HG03064 (cell line): ENCODE measurements at regions not wholly inside any gene's neighbourhood (a gene's known extent, or its start where the extent isn't known, plus 50 kb on each side); places are given as distances from the start of the nearest gene placed in this dataset.
"Not testable (repeated sequence)": the region's sequence is repeated elsewhere in the genome, so short reads cannot be mapped to it uniquely, and the experiment has no call there.

Experiments used
- ATAC-seq: cut with Tn5 transposase; IDR thresholded peaks from one replicate; pipeline ENCODE4 v1.9.1; 2021; ENCODE audit warnings: low read depth; ENCODE audit not compliant: unreplicated experiment

DNA sequence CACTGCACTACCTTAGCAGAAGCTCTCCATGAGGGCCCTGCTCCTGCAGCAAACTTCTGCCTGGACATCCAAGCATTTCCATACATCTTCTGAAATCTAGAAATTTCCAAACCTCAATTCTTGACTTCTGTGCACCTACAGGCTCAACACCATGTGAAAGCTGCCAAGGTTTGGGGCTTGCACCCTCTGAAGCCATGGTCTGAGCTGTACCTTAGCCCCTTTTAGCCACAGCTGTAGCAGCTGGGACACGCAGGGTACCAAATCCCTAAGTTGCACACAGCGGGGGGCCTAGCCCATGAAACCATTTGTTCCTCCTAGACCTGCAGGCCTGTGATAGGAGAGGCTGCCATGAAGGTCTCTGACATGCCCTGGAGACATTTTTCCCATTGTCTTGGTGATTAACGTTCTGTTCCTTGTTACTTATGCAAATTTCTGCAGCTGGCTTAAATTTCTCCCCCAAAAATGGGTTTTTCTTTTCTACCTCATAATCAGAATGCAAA lies 102.7 kb downstream of the EN1 start:
- not testable (repeated sequence) for ATAC-seq

DNA sequence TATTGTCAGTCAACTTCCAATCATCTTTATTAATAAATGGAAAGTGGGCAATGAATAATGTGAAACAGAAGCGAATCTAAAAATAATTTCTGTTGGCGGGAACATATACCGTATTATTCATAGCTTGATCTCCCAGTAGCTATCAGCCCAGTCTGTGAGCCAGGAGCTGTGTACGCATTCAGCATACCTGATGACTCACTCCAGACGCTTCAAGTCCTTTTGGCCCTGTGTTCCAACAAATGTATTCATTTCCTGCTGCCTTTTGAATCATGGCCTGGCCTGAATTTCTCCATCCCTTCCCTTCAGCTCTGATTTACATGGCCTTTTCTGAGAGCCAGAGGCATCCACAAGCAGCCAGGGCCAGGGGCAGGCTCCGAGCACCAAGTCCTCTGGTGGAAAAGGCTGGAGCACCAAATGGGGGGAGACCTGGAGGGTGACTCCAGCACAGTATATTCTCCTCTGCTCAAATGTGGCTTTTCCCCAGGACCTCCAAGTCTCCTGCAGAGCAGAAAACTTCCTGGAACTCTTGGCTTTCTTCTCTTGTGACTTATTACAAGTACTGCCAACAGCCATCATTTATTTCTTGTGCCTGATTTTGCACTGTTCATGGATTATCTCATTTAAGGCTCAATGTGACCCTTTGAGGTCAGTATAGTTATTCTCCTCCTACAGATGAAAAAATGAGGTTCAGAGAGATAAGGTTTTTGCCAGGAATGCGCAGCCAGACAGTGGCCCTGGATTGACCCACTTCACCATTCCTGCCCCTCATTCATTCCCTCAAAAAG lies 108.7 kb downstream of the EN1 start:
- no peak for ATAC-seq

DNA sequence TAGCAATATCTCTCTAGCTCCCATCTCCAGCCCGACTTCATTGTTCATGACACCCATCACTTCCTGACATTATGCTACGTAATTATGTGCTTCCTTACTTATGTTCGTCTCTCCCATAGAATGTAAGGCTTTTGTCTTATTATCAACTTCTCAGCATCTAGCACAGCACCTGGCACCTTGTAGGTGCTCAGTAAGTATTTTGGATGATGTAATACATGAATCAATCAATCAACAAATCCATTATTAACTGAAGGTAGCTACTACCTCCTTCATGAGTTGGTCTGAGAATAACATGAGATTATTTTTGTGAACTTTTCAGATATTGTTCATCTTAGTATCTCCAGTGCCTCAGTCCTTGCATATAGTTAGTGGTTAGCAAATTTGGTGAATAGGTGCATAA lies 109.3 kb downstream of the EN1 start:
- ATAC-seq: no peak

- no peak for ATAC-seq
These were observed 109.8 kb downstream of the EN1 start for GRCh38 chr2:118737684-118738083.

DNA sequence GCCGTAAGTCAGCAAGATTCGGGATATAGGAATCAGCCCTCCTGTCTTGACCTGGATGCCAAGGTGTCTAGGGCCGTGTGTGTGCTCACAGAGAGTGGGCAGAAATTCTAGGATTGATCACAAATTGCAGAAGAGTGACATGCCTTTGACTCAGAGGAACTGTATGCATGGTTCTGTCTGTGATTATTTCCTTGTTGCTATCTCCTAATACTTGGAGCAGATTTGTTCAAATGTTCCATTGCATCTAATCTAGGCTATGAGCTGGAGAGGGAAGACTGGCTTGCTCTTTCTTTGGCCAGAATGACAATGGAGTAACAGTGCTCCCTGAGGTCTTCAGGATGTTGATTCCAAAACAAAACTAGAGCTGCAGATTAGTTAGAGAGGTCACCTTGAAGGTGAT lies 115.0 kb downstream of the EN1 start:
- ATAC-seq: no peak

DNA sequence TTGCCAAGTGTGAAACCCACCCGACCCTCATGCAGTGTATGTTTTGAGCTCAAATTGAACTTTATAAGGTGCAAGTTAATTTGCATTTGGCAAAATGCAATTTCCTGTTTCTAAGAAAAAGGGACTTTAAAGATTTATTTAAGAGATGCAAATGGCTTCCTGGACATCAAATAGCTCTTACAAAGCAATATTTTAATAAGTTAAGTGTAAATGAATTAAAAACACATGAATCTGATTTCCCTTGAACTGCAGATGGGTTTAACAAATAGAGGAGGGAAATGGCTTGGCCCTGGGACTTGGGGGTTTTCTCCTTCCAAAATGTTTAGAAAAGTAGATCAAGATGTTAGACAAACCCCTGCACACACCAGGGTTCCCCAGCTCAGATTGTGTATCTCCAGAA lies 116.0 kb downstream of the EN1 start:
- ATAC-seq: no peak

- no peak for ATAC-seq
These were observed 117.0 kb downstream of the EN1 start for GRCh38 chr2:118730405-118730804.

GRCh38 chr2:118729760-118730159 lies 117.7 kb downstream of the EN1 start:
- no peak for ATAC-seq

DNA sequence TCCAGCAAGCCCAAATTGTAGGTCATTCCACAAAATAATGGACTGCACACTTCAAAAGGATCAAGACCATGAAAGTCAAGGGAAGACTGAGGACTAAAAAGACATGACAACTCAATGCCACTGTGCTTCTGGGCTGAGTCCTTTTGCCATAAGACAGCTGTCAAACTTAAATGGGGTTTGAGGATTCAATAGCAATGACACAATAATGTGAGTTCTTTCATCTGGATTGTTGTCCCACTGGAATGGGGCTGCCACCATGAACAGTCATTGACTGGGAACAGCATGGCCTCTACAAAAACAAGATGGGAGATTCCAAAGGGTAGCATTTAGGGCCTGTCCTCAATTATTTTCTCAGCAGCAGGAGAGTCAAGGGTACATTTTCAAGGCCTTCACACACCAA lies 118.5 kb downstream of the EN1 start:
- ATAC-seq: no peak

DNA sequence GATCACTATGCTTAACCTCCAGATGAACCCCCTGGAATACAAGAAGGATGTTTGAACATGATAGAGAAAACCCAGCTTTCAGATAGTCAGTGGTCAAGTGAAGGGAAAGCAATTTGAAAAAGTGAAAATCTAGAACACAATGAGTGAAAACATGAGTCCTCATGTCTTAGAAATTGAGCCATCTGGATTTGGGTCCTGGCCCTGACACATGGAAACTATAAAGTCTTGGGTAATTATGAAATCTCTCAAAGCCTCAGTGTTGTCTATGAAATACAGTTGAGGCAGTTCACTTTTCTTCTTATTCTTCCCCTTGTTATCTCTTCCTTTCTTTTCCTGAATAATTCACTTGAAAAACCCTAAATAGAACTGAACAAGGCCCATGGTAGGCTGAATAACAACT lies 120.6 kb downstream of the EN1 start:
- ATAC-seq: no peak

- no peak for ATAC-seq
These were observed 124.1 kb downstream of the EN1 start for GRCh38 chr2:118723394-118723793.

- no peak for ATAC-seq
These were observed 124.5 kb downstream of the EN1 start for GRCh38 chr2:118722976-118723375.

DNA sequence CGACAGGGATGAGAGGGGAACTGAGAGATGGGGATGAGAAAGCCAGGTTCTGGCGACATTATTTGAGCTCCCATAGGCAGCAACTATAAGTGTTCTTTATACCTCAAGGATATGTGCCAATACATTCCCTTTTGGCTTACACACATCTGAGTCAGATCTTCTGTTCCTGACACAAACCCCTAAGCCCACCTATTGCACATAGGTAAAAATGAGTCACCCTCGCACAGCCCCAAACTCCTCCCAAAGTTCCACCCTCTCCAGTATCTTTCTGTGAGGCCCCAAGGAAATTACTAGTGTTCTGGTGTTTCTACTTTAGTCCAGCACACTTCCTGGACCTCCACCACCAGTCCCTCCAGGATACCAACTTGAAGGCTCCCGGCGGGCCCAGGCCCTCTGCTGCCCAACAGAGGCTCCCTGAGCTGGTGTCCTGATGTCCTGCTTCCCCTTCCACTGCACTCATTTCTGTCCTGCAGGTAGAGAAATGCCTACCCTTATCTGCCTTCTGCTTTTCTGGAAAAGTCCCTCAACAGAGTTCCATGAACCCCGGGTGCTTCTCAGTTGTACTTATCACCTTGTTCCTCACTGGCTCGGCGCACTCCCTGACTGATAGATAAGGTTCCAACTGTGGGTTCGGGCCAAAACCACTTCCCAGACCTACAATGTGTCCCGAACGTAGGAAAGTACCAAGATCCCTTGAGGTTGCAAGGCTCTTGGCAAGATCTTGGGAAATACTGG lies 125.5 kb downstream of the EN1 start:
- no peak for ATAC-seq

GRCh38 chr2:118720866-118721265 lies 126.6 kb downstream of the EN1 start:
- no peak for ATAC-seq

- no peak for ATAC-seq
These were observed 128.5 kb downstream of the EN1 start for GRCh38 chr2:118718921-118719320.

GRCh38 chr2:118716102-118716501 lies 131.3 kb downstream of the EN1 start:
- no peak for ATAC-seq

DNA sequence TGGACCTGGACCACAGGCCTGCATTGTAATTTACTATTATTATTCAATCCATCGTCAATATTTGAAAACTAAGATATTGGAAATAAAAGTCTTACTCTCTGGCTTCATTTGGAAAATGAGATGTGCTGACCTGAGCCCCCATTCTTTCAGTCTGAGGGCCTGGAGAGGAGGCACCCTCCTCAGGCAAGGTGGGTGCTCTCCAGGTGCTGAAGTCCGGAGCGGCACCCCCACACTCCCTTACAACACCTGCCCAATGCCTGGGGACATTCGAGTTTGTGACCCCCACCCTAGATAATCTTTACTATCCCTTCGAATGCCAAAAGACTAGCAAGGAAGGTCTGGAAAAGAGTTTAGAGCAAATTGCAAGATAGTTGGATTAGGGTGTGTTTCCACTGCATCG lies 133.3 kb downstream of the EN1 start:
- no peak for ATAC-seq

DNA sequence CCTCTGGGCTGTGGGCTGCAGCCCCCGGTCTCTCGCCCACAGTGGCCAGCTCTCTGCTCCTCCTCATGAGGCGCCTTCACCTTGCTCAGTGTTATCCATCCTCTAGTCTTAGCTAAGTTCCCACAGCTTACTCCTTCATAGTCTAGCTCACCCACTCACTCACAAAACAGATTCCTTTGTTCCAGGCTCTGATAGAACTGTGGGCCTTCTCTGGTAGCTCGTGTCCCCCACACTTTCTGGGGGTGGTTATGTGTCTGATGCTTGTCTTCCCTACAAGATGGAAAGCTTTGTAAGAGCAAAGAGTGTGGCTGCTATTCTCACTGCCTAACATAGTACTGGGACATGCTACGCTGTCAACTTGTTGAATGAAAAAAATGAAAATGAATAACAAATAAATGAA lies 135.8 kb downstream of the EN1 start:
- no peak for ATAC-seq

- no peak for ATAC-seq
These were observed 137.0 kb downstream of the EN1 start for GRCh38 chr2:118710481-118710880.

DNA sequence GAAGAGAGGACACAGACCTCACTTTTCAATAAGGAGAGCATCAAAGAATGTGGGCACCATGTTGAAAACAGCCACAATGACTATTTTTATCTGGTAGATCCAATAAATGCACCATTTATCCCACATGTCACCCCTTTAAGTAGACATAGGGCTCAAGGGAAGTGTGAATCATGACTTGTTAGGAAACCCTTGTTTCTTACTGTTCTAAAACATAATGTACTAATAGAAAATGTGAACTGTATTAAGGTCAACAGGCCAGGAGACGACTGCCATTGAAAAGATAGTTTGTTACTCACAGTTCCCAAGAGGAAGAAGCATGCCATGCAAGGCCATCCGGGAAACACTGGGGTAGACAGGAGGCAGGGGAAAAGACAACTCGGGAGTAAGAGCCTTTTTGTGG lies 137.7 kb downstream of the EN1 start:
- no peak for ATAC-seq

DNA sequence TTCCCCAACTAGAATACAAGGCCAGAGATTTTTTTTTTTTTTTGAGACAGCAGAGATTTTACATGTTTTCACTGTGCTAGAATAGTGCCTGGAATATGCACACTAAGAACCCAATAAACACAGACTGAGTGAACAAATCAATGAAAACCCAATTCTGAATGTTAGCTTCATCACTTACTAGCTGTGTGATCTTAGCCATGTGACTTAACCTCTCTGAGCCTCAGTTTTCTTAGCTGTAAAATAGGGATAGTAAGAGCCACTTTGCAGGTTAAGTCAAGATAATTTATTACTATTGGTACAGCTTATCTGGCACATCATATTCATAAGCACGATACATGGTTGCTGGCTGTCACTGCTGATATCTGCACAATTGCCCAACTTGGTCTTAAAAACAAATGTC lies 140.6 kb downstream of the EN1 start:
- ATAC-seq: no peak

DNA sequence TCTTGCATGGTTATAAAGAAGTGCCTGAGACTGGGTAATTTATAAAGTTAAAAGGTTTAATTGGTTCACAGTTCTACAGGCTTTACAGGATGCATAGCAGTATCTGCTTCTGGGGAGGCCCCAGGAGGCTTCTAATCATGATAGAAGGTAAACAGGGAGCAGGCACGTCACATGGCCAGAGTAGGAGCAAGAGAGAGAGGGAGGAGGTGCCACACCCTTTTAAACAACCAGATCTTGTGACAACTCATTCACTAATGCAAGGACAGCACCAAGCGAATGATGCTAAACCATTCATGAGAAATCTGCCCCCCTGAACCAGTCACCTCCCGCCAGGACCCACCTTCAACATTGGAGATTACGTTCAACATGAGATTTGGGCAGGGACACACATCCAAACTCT lies 141.1 kb downstream of the EN1 start:
- no peak for ATAC-seq
